Right hindlimb (tissue), 1 donor: ENCODE measurements at regions not wholly inside any gene's neighbourhood (a gene's known extent, or its start where the extent isn't known, plus 50 kb on each side); places are given as distances from the start of the nearest gene placed in this dataset.
"Not testable (repeated sequence)": the region's sequence is repeated elsewhere in the genome, so short reads cannot be mapped to it uniquely, and the experiment has no call there.

Experiments
- DNase-seq: peaks from one replicate; pipeline ENCODE4 v3.0.0-alpha.2; 2018

DNA sequence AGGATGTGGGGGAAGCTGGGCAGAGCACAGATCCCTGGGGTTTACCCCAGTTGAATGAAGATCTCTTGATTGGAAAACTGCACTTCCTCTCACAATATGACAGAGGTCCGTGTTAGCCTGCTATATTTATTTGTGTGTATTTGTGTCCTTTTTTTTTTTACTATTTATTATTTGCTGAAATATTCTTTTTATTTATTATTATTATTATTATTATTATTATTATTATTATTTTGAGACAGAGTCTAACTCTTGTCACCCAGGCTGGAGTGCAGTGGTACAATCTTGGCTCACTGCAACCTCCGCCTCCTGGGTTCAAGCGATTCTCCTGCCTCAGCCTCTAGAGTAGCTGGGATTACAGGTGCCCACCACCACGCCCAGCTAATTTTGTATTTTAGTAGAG lies 84.0 kb upstream of the USP29 start:
- not testable (repeated sequence) for DNase-seq

DNA sequence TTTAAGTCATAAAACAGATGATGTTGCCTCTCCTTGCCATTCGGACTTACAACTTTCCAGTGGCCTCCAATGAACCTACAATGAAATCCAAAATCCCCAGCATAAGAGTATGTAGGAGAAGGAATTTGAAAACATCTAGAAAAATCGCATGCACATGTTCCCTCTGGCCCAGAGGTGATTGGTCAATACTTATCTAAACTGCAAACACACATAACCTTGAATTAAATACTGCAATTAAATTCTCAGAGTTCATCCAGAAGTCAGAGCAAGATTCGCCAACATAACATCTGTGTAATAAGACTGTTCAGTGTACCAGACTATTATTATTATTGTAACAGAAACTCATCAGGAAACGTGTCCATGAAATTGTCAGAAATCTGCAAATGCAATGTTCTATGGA lies 82.2 kb upstream of the USP29 start:
- DNase-seq: no peak

DNA sequence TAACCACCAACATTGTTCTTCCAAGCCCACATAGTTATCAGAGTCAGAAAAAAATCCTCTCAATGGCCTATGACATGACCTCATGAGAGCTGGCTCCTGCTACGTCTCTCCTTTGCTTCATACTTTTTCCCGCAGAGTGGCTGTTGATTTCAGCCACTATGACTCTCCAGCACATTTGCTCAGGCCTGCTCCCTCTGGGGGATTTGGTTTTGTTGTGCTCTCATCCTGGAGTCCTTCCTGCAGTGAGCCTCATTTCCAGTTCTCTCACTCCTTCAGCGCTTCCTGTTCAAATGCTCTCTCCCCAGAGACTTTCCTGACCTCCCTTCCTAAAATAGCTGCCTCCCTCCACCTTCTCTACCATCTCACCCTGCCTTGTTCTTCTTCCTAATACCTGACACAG lies 72.0 kb upstream of the USP29 start:
- DNase-seq: peak; percentile 34

DNA sequence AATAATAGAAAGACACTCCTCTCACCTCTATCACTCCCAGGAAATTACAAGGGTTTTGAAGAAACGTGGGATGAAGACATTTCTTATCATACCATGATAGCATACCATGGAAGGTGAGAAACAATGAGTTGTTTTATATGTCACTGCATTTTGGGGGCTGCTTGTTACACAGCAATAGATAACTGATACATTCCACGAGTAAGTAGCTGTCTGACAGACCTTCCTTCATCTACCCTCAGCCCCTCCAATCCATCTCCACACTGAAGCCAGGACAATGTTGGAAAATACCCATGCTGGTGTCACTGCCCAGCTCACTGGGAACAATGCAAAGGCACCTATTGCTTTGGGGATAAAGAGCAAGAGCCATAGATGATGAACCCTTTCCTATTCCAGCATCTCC lies 68.9 kb upstream of the USP29 start:
- no peak for DNase-seq

DNA sequence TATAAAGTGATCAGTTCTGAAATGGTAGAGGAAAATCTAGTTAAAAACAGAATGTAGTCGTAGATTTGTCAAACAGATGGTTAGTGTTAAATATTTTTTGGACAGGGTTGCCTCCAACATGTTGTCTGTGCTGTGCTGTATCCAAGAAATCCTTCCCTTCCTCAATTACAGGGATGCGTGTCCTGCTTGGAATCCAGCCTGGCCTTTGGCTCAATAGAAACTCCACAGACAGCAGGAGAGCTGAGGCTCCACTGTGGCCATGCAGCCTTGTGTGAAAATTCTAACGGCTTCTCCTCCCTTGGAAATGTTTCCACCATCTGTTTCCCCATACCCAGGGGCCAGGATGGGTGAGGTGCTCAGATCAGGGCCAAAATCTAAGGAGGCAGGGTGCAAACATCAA lies 67.7 kb upstream of the USP29 start:
- peak; percentile 89 for DNase-seq

DNA sequence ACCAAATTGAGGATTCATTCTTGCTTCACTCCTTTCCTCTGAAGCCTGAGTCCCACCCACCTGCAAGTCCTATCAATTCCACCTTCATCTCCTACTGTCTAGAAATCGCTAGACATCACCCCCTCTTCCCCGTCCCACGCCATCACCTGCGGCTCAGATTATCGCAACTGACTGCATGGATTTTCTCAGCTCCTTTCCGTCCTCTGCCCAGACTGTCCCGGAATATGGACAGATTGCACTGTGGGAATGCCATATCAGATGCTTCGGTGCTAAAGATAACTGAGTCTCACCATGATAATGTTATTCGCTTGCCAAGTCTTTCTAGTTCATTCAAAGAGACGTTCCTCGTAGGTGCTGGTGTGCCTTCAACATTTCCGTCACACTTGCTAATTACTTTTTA lies 66.4 kb upstream of the USP29 start:
- DNase-seq: no peak

DNA sequence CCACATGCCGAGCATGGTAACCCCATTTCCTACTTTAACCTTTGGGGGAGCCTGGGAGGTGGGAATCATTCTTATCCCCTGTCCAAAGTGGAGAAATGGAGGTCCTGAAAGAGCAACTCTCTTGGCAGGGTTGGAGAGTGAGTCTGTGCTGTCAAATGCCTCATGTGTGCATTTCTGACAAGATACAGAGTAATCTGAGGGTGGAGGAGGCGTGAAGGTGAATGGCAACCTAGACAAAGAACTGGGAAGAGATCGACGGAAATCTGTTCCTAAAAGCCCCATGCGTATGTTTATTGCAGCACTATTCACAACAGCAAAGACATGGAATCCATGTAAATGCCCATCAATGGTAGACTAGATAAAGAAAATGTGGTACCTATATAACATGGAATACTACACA lies 63.8 kb upstream of the USP29 start:
- DNase-seq: no peak

DNA sequence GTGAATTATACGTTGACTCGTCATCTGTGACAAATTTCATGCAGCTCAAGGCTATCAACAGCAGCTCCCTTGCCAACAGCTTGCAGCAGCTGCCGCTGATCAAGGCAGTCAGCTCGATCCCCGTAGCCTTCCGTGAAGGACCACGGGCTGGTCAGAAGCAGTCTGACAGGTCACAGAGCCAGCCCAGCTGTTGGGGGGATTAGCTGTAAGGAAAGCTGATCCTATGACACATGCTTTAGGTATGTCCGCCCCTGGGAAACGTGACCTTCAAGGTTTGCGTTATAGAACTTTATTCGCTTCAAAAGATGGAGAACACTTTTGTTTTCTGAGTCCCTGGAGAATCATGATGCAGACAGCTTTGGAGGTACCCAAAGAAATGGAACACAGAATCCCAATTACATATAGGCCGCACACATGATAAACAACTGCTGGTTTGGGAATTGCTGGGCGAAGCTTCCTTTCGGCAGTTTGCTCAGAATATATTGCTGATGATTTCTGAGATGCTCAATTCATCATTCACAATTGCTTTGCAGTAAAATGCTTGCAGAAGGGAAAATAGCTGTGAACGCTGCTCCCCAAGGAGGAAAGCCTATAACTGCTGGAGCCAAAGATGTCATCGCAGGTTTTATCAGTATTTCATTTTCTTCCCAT lies 62.6 kb upstream of the USP29 start:
- DNase-seq: peak; percentile 96

DNA sequence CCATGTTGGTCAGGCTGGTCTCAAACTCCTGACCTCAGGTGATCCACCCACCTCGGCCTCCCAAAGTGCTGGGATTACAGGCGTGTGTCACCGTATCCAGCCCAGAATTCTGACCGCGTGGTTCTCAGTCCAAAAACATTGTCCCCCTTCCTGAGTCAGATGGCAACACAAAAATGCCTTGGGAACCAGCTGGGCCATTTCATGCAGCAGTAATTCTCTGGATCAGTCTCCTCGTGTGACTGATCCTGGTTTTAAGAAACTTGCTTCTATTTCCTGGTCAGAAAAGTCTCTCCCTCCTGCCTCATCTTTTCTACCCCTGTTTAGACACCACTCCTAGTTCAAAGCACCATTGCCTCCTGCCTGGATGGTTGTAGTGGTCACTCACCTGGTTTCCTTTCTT lies 60.9 kb upstream of the USP29 start:
- no peak for DNase-seq

DNA sequence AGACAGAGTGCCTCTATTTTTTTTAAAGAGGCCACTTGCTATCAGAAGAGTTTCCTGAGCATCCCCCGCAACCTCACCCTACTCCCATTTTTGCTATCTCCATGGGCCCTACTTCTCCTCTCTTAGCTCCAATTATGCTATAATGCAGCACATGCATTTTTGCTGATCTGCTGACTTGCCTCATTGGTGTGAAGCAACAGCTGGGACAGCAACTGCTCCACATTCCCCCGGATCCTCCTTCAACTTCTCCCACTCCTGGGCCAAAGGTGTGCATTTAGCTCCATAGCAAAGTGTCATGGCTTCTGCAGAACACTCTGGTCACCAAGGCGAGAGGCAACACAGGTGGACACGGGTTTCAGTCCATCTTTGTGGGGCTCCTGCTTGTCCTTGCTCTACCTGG lies 56.7 kb upstream of the USP29 start:
- DNase-seq: no peak

DNA sequence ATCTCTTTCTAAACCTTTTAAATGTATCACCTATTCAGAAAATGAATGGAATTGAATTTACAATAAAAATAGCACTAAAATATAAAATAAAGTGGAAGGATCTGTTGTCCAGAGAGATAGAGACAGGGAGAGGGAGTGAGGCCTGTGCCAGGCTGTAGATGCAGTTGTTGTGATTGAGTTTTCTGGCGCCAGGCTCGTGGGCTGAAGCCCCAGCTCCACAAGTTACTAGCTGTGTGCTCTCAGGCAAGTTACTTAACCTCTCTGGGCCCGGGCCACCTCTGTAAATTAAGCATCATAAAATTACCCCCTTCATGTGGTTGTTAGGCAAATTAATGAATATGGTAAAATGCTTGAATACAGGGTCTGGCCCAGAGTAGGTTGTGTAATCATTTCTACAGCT lies 52.3 kb upstream of the USP29 start:
- no peak for DNase-seq

DNA sequence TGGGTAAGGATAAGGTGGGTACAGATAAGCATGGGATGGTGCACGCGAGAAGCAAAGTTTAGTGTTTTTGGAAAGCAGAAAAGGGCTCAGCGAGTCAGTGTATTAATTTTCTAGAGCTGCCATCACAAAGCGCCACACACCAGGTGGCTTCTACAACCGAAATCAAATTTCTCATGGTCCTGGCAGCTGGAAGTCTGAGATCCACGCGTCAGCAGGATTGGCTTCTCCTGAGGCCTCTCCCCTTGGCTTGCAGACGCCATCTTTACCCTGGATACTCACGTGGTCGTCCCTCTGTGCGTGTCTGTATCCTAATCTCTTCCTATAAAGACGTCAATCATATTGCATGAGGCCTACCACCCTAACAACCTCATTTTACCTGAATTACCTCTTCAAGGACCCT lies 51.5 kb upstream of the USP29 start:
- DNase-seq: no peak

DNA sequence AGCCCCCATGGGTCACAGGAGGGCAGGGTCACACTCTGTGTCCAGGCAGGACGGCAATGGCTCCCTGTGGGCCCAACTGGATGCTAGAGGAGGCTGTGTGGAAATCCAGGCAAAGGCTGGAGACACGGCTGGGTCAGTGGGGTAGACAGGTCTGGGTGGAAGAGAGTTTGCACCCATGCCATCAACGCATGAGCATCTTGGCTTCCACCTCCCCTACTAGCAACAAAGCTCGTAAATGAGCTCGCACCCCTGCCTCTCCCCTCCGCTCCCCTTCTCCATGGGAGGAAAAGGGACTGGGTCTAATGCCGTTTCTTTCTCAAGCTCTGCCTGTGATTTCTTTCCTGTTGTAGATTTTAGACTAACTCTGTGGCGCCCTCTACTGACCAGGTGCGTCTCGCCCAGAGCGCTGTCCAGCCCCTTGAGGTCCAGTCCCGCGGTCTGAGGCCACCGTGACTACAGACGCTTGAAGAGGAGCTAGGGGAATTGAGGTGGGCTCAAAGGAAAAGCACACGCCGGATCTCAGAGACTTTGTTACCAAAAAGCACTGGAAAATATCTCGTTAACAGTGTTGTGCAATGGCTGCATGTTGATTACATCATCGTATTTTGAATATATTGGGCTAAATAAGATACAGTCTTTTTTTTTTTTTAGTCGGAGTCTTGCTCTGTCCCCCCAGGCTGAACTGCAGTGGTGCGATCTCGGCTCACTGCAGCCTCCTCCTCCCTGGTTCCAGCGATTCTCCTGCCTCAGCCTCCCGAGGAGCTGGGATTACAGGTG lies 50.7 kb upstream of the USP29 start:
- peak; percentile 73 for DNase-seq
